HG02588 (cell line): ENCODE measurements at regions not wholly inside any gene's neighbourhood (a gene's known extent, or its start where the extent isn't known, plus 50 kb on each side); places are given as distances from the start of the nearest gene placed in this dataset.

Experiments used
- ATAC-seq: cut with Tn5 transposase; IDR thresholded peaks from one replicate; pipeline ENCODE4 v1.9.1; 2021; ENCODE audit warnings: mild to moderate bottlenecking, moderate library complexity; ENCODE audit not compliant: unreplicated experiment

DNA sequence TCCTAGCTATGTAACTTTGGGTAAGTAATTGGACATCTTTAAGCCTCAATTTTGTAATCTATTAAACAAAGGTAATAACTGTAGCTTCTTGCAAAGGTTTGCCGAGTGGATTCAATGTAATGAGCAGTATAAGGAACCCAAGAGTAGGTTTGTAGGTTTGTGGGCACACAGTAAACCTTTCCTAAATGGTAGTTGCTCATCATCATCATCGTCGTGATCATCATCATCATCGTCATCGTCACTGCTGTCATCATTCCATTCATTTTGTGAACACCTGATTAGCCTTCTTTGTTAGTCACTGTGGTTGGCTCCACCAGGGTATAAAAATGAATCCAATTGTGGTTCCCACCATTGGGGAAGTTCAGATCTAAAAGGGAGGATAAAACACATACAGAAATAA is 223.1 kb upstream of the KIRREL3 start:
- no peak for ATAC-seq

DNA sequence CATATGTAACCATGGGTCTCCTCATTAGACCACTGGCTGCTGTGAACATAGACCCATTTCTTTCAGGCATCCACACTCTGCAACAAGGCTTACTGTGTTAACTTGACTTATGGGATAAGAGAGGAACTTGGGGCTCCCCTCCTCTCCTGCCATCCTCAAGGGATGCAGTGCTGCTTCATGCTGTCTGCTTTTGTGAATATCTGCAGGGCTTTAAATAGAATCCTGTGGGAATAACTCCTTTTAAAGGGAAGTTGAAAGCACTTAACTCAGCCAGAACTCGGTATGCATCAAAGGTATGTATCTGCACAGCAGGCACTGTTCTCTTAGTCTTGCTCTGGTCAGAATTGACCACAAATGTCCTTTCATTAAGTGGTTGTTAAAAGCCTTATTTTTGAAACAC is 222.5 kb upstream of the KIRREL3 start:
- no peak for ATAC-seq

DNA sequence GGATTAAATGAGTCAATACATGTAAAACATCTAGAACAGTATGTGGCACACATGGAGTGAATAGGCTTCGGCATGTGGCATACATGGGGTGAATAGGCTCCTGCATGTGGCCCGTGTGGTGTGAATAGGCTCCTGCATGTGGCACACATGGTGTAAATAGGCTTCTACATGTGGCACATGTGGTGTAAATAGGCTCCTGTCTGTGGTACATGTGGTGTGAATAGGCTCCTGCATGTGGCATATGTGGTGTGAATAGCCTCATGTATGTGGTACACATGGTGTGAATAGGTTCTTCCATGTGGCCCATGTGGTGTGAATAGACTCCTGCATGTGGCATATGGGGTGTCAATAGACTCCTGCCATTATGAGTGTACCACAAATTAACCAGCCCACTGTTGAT is 219.1 kb upstream of the KIRREL3 start:
- no peak for ATAC-seq

DNA sequence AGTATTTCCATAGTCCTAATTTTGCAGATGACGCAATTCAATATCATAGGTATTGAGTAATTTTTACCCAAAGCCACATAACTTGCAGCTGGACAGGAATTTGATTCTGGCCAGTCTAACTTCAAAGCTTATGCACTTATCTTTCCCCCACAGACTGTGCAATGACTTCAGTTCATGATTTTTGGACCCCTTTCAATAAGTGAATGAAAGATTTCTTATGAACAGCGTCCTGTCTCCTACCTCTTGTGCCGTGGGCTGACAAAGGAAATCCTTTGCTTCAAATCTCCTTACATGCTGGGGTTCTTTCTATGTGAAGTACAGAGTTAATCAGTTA is 217.7 kb upstream of the KIRREL3 start:
- no peak for ATAC-seq

DNA sequence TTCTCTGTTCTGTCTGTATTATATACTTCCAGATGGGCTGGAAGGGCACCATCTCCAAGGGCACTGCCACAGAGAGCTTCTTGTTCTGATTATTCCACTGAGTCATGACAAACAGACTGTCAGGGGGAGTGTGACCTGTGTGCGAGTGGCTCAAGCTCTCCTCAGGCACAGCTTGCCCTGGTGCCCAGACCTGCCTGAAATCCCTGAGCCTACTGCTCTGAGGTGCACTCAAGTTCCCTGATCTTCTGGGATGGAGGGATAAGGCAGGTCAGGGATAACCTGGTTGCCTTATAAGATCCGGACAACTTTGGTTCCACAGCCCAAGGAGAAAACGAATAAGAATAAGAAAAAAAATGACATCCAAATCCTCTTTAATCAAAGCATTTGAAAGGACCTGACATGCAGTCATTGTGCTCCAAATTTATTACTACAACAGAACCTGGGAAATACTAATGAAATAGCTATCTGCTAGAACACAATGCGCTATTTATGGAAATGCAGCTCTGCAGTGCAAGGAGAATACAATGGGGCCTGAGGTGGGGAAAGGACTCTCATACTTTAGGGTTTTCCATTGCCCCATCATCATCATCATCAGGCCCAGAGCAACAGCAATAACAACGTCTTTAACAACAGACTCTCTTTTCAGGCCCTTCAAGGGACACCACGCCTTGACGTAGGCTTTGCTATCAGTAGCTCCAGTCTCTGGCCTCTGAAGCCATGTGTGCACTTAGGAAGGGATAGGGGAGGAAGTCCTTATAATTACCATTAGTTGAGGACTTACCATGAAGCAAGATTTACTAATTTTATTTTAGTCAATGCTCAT is 217.1 kb upstream of the KIRREL3 start:
- no peak for ATAC-seq

DNA sequence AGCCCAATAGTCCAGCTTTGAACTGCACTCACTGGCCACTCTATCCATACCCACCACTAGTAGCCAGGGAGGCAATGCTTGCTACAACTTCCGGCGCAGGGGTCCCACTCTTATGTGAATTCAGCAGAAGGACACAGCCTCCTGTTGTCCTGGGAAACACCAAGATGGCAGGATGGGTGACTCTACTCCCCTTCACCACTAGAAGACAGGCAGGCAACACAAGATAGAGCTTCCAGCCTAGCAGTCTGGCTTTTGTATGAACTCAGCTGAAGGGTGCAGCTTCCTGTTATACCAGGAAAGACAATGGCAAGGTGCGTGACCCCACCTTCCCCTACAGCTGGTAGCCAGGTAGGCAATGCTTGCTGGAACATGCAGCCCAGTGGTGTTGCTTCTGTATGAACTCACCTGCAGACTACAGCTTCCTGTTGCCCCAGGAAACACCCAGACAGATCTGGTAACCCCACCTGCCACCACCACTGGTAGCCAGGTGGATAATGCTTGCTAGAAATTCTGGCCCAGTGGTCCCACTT is 205.2 kb upstream of the KIRREL3 start:
- no peak for ATAC-seq

DNA sequence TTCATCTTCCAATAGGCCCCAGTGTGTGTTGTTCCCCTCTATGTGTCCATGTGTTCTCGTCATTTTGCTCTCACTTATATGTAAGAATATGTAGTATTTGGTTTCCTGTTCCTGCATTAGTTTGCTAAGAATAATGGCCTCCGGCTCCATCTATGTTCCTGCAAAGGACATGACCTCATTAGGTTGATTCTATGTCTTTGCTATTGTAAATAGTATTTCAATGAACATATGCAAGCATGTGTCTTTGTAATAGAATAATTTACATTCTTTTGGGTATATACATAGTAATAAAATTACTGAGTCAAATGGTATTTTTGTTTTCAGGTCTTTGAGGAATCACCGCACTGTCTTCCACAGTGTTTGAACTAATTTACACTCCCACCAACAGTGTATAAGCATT is 202.9 kb upstream of the KIRREL3 start:
- no peak for ATAC-seq

DNA sequence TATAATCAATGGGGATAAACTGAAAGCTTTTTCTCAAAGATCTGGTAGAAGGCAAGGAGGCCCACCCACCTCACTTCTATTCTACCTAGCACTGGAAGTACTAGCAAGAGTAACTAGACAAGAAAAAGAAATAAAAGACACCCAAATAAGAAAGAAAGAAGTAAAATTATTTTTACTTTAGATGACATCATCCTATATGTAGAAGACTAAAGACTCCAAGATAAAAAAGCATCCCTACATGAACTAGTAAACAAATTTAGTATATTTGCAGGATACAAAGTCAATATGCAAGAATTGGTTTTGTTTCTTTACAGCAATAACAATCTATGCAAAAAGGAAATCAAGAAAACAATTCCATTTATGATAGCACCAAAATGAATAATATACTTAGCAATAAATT is 201.5 kb upstream of the KIRREL3 start:
- no peak for ATAC-seq

DNA sequence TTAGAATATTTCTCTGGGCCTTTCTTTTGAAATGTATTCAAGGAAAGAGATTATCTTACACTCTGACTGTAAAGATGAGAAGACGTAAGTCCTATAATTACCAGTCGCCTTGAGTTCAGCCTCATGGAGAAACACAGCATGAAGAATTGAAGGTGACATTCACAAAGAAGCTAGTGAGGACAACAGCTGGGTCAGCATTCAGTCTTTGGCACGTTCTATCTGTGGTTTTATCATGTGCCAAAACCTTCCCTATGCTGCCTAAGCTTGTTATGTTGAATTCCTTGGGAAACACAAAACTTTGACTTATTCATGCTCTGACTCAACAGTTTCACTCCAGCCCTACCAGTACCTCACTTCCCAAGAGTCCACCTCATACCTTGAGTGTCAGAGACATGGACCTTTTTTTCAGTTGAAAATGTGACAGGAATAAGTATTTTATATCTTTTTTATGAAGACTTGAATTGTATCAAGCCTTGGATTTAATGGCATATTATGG is 198.8 kb upstream of the KIRREL3 start:
- ATAC-seq, result no peak

DNA sequence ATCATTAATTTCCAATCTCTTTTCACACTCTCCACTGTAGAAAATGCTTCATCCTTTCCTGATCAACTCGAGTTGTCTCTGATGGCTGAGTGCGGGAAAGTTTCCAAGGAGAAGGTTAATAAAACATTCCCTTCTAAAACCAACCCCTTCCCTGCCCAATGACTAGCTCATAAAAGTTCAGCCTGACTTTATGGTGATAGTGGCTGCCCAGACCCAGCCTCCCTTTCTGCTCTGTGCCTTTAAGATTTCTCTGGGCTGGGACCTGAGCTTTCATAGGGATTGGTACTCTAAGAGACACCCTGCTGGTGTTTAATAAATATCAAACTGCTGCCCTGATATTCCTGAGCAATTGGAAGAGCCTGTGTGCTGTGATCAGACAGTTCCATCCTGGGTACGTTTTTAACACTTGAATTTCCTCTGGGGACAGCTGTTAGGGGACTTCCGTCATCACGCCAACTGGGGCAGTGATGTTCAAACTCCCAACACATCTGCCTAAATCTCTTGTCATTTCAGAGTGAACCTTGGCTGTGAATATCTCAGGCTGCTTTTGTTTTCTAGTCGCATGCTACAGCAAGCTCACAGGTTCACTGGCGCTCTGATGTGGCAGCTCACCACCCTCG is 195.0 kb upstream of the KIRREL3 start:
- no peak for ATAC-seq

DNA sequence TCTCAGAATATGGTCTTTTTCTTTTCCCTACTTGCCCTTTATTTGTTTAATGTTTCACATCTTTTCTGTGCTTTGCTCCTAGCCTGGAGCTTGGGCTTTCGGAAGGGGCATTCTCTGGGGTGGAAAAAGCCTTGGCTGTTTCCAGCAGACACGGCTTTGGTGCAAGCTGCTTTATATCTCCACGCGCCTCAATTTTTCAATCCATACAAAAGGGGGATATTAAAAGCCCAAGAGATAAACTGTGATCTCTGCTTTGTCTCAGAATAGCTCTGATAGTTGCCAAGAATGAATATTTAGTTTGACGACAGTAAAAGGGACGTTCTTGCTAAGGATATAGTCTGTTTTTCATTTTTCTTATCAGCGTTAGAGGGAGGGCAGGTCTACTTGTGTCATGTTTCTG is 194.0 kb upstream of the KIRREL3 start:
- no peak for ATAC-seq

DNA sequence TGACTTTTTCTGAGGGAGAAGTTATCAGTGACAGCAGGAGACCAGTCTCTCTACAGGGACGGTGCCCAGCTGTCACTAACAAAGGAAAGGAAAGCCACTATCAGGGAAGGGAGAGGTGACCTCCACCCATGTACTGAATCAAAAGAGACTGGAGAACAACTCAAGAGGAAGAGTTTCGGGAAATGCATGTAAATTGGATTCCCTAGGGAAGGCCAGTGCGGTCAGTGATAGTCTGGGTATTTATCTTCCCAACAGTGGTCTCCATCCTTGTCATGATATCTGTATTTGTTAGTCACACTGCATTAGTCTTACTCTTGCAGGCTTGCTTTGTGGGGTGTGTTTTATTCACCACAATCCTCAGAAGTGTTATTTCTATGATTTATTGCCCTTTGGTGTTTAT is 193.4 kb upstream of the KIRREL3 start:
- ATAC-seq, result no peak

DNA sequence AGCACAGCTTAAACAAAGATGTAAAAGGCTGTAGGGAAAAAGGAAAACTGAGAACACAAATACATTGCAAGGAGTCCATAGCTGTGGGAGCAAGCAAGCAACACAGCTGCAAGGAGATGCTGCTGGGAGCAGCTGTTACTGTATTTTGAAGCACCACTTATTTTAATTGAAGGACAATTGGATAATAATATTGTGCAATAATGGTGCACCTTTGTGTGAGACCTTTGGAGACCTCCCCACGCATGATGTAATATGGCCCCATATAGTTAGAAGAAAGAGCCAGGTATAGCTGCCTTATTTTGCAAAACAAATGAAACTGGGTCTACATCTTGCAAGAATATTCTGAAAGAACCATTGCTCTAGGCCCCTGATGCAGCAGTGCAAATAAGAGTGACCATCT is 191.1 kb upstream of the KIRREL3 start:
- ATAC-seq, result no peak

DNA sequence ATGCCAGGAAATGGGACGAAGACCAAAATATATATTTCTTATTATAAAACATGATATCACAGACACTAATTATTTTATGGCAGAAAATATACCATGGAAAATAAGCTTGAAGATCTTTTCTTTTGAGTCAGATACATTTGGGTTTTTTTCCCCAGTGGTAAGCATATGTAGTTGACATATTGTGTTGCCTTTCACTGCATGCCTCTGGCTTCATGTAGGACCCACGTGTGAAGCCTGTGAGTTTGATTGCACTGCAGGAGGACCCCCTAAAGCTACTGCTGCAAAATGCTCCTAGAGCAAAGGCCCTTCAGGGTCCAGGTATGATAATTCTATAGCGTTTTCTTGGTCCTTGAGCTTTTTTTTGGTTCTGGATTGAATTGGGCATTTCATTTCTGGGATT is 190.7 kb upstream of the KIRREL3 start:
- ATAC-seq, result no peak

DNA sequence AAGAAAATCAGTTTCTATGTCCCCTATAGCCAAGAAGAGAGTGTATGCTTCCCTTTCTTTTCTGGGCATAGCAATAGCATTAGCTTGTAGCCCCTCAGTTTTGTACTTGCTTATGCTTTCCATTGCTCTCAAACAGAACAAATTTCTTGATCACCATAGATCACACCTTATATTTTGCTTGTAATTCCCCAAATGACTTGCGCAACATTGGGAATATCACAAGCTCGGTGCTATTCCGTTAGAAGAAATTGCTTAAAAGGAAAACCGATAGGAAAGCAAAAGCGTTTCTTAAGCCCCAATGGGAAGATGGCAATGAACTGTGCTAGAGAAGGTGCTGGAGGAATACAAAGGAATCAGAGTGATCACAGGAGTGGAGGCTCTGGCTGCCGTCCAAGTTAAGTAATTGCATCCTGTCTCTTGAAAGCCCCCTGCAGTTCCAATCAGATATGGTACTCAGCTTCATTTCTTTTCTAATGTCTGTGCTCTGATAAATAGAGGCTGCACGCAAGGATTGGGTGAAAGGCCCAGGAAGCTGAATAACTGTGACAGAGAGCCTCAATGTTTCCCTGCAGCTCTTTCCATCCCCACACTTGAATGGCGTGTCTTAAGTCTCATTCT is 182.1 kb upstream of the KIRREL3 start:
- ATAC-seq, result no peak

DNA sequence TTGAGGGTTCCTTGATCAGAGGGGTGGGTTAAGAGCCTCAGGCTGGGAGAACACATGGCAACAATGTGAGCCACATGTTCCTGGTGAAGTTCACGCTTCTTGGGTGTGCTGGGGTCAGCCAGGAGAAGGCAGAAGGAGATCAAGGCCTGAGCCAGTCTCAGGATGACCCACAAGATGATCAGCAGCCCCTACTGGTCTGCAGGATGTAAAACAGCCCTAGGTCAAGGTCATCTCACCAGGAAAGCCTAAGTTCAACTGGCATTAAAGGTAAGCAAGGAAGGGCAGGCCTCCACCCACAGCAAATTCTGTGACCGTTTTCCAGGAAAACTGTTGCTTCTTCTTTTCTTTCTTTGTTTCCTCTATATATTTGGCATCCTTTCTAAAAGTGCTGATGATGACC is 156.7 kb upstream of the KIRREL3 start:
- ATAC-seq, result no peak

DNA sequence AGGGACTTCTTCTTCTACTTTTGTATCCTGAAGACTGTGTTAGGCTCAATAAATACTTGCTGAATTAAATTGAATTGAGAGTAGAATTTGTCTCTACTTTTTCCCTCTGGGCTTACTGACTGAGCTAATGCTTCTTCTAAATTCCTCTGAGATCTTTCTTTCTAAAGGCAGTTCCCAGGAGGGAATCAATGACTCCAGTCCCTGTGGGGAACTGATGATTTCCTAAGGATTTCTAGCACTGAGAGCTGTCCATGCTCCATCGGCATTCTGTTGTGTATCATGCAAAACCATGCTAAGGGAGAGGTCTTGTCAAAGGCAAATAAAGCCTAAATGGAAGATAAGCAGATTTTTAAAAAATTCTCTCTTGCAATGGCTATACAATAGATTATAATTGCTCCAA is 148.8 kb upstream of the KIRREL3 start:
- no peak for ATAC-seq

DNA sequence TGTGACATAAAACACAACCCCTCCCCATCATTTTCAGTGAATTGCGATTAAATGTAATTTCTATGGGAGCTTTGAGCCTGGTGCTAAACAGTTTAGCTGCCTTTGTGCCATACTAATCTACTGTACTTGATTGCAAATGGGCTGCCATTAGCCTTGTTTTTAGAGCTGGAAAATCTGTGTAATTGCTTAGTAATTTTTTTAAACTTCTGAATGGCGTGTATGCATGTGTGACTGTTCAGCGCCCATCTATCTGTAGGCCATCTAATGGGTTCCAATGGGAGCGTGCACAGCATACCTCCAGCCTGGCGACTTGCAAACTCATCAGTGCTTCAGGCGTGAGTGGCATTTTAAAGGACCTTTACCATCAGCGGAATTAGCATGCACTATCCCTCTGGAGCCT is 142.7 kb upstream of the KIRREL3 start:
- no peak for ATAC-seq

DNA sequence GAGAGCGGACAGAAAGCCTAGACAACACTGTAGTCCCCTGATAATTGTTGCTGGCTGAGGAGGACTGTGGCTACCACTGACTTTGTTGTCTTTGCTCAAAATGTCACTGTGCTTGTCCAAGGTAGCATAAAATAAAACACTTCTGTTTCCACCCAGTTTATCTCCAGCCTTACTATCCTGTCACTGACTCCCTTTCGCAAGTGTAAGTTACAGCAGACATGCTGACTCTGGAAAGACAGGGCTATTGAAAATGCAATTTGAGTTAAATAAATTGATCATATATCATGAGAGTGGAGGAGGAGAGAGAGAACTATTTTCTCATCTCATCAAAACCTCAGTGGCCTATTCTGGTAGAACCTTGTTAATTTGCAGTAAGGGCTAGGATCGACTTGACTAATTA is 138.0 kb upstream of the KIRREL3 start:
- no peak for ATAC-seq

DNA sequence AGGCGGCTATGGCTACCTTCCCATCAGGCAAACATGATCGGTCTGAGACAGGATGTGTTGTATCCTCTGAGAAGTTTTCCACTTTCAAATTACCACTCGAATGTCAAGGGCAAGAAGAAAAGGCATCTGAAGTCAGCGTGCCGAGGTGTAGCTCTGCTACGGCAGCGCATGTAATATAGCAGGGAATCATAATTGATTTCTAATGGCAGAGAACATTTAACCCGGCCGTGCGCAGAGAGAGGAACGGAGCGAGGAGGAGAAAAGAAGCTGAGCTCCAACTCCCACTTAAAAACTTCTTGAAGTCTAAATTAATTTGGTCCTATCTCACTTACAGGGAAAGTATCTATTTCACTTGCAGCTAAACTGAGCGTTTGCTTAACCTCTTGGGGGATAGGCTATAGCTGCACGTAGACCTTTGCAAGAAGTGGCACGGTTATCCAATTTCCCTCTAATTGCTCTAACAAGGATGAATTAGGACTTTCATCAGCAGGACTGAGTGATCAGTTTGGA is 137.3 kb upstream of the KIRREL3 start:
- ATAC-seq, result no peak

DNA sequence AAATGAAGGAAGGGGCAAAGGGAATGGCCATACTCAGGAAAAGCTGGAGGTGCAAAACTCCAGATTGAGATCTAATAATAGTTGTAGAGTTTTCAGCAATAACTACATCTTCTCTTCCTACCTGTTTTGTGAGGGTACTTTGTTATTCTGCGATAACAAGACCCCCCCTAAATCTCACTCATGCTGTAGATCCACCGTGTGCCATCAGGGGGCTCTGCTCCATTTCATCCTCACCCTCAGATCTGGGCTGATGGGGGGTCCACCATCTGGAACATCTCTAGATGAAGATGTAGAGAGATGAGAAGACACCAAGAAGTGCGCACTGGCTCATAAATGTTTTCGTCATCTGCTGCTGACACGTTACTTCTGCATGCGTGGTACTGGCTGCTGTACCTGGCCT is 135.9 kb upstream of the KIRREL3 start:
- ATAC-seq, result no peak

DNA sequence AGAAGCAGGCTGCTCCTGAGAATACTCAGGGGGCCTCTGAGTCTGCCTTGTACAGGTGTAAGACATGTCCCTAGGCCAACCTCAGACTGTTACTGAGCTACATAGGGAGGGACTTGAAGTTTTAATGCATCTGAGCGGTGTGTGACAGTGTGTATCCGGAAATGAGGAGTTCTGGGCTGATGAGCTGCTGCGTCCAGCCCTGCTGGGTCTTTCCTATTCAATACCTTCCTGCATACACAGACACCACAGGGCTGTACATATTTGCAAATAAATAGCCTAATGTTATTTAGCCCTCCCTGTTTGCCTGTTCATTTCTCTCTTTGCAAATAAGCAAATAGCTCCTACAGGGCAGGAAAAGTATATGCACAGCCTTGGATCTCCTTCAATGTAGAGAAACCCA is 134.7 kb upstream of the KIRREL3 start:
- no peak for ATAC-seq
